WERI-Rb-1 (cell line): ENCODE measurements at regions not wholly inside any gene's neighbourhood (a gene's known extent, or its start where the extent isn't known, plus 50 kb on each side); places are given as distances from the start of the nearest gene placed in this dataset.

ENCODE experiments used
- DNase-seq: peaks from one replicate; pipeline ENCODE4 v3.0.0-alpha.2; 2020
- H3K27ac ChIP-seq: fragments of 250-450 bp; sonication (Bioruptor Pico); 2 replicates; pipeline ENCODE4 v1.5.1; 2020; ENCODE audit warnings: mild to moderate bottlenecking, moderate library complexity
- H3K27me3 ChIP-seq: fragments of 250-450 bp; sonication (Bioruptor Pico); 2 replicates; pipeline ENCODE4 v1.5.1; 2021; ENCODE audit warnings: mild to moderate bottlenecking, low read depth, moderate library complexity; ENCODE audit not compliant: insufficient read depth, severe bottlenecking
- H3K36me3 ChIP-seq: fragments of 250-450 bp; sonication (Bioruptor Pico); 2 replicates; pipeline ENCODE4 v1.5.1; 2020; ENCODE audit warnings: mild to moderate bottlenecking, moderate library complexity
- H3K4me3 ChIP-seq: 2 replicates; pipeline ENCODE4 v1.5.1; 2011; ENCODE audit warnings: low read depth, mild to moderate bottlenecking, control low read depth, low read length
- H3K9me3 ChIP-seq: fragments of 250-450 bp; sonication (Bioruptor Pico); 2 replicates; pipeline ENCODE4 v1.5.1; 2021; ENCODE audit warnings: mild to moderate bottlenecking, moderate library complexity; ENCODE audit not compliant: severe bottlenecking
- CTCF ChIP-seq: IDR thresholded peaks from 2 replicates; pipeline ENCODE4 v1.5.1; 2011; ENCODE audit warnings: low read depth, mild to moderate bottlenecking, control low read depth, inconsistent platforms, low read length

- Histone ChIP-seq H3K4me3 (no peak overlapping the region), H3K27me3 (no peaks in the 10 kb centered on the region), H3K36me3 (no peaks in the 10 kb centered on the region), H3K27ac (no peak overlapping the region), H3K9me3 (no peaks in the 10 kb centered on the region)
- no peak for DNase-seq
- no peak for TF ChIP-seq CTCF
Measured at GRCh38 chr13:39952249-39953233, 297.1 kb downstream of the COG6 start.

- H3K27me3 ChIP-seq = no peaks in the 10 kb centered on the region
- H3K9me3 ChIP-seq = no peaks in the 10 kb centered on the region
- no peaks in the 10 kb centered on the region for H3K36me3 ChIP-seq
- TF ChIP-seq CTCF = no peak
- no peak for DNase-seq
- no peak overlapping the region for H3K27ac ChIP-seq
- H3K4me3 ChIP-seq = no peak overlapping the region
Measured at GRCh38 chr13:39954476-39954875, 299.0 kb downstream of the COG6 start.

DNA sequence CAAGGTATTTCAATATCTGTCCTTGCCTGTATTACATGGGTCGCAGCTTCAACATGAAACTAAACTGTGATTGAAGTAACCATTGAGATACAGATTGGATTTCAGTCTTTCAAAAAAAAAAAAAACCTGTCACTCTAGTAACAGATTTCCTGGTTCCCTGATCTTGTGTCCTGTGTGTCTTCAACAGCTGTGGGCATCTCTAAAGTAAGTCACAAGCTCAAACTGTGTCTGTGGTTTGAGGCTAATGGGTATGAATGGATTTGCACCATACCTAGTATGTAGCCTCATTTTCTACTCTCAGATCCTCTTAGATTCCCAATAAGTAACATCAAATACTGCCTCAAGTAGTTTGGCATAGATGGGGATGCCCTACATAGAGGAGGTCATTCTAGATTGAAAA lies 300.1 kb downstream of the COG6 start:
- TF ChIP-seq CTCF = no peak
- H3K36me3 ChIP-seq = no peaks in the 10 kb centered on the region
- DNase-seq = no peak
- H3K4me3 ChIP-seq = no peak overlapping the region
- H3K27me3 ChIP-seq = no peaks in the 10 kb centered on the region
- H3K9me3 ChIP-seq = no peaks in the 10 kb centered on the region
- no peak overlapping the region for H3K27ac ChIP-seq

- Histone ChIP-seq H3K4me3 (no peak overlapping the region), H3K36me3 (no peaks in the 10 kb centered on the region), H3K9me3 (no peaks in the 10 kb centered on the region), H3K27ac (no peak overlapping the region), H3K27me3 (no peaks in the 10 kb centered on the region)
- DNase-seq = no peak
- TF ChIP-seq CTCF = no peak
Measured at GRCh38 chr13:39956036-39956435, 300.6 kb downstream of the COG6 start.

DNA sequence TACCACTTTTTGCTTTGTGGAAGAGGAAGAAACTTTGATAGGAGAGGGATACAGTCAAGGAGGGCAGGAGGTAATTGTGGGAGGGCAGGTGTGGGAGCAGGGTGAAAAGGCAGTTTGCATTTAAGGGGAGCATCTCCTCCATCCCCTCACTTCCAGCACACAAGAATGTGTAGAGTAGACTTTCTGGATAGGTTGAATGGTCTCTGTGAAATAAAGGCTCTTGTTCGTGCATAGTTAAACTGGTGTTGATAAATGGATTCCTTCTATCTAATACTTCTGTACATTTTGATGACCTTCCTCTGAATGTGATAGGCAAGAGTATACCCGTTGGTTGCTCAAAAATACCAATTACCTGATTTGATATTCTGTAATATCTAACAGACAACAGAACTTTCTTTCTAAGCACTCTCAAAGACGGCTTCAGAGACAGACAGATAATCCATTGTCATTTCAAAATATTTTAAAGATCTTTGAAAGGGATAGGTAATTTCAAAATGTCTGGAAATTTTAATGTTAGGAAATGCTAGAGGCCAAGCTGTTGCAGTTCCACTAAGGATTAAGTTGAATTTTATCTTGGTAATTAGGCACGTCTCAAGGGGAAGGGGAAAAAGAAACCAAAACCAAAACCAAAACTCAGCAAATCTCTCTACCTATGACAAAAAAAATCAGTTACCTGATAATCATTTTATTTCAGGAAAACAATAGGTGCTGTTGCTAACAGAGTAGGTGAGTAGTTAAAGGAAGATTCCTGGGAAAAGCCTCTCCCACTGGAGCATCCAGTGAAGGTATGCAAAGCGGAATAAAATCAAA lies 302.6 kb downstream of the COG6 start:
- H3K27ac ChIP-seq = no peak overlapping the region
- no peak overlapping the region for H3K4me3 ChIP-seq
- H3K9me3 ChIP-seq = no peaks in the 10 kb centered on the region
- no peaks in the 10 kb centered on the region for H3K36me3 ChIP-seq
- no peak for DNase-seq
- no peaks in the 10 kb centered on the region for H3K27me3 ChIP-seq
- no peak for TF ChIP-seq CTCF
